ENCODE measurements at regions not wholly inside any gene's neighbourhood (a gene's known extent, or its start where the extent isn't known, plus 50 kb on each side); places are given as distances from the start of the nearest gene placed in this dataset.

DNA sequence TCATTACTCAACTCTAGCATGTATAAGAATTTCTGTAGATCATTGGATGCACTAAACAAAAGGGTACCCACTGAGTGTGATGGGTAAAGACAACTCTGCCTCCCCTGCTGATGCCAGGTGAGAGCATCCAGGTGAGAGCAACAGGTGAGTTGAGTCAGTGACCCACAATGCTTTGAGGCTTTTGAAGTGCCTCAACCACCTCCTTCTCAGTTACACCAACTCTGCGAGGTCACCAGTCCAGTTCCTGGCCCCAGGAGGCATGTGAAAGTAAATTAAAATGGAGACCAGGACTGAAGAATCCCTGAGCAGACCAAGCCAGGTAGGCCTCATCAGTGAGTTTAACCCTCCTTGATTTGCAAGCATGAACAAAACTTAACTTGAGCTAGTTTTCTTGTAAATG, 505.8 kb downstream of the EBF1 start:
- Histone ChIP-seq H3K18ac (ENCODE audit: low read depth in 1 of 2, low read length in 2 of 2) (no peak overlapping the region), H2BK120ac (ENCODE audit: low read depth, low read length) (no peak overlapping the region), H2BK15ac (ENCODE audit: low read depth, poor library complexity, severe bottlenecking) (no peak overlapping the region), H3K27me3 (ENCODE audit: control insufficient read depth in 1 of 2, insufficient read depth in 1 of 2, low read length in 2 of 2) (no peaks in the 10 kb centered on the region), H3K4me3 (ENCODE audit: insufficient read depth in 1 of 2, low read depth in 1 of 2, low read length in 2 of 2) (no peak overlapping the region), H3K27ac (ENCODE audit: low read length, poor library complexity, severe bottlenecking) (no peak overlapping the region), H2AFZ (ENCODE audit: low read depth, low read length) (no peak overlapping the region), H3K79me1 (replicated peaks; ENCODE audit: low read length, poor library complexity, severe bottlenecking) (no peaks in the 10 kb centered on the region), H4K8ac (ENCODE audit: low read length) (no peak overlapping the region), H2AK5ac (ENCODE audit: low read length, severe bottlenecking) (no peak overlapping the region), H2BK5ac (ENCODE audit: low read depth, low read length, poor library complexity, severe bottlenecking) (no peak overlapping the region), H3K36me3 (ENCODE audit: control insufficient read depth in 1 of 2, insufficient read depth in 2 of 2, low read depth in 1 of 2, low read length in 2 of 2) (no peaks in the 10 kb centered on the region), H4K91ac (ENCODE audit: low read length) (no peak overlapping the region), H3K4me2 (ENCODE audit: low read length, poor library complexity, severe bottlenecking) (no peak overlapping the region), H2BK12ac (ENCODE audit: low read length in 2 of 2) (no peak overlapping the region), H3K14ac (ENCODE audit: low read length in 2 of 2) (no peak overlapping the region), H3K9me3 (ENCODE audit: control insufficient read depth, low read length) (no peaks in the 10 kb centered on the region), H3K23ac (ENCODE audit: low read length in 2 of 2) (no peak overlapping the region), H3K4me1 (ENCODE audit: control insufficient read depth, insufficient read depth, low read depth, low read length) (peaks cover 2% of the 10 kb centered on the region), H3K4ac (ENCODE audit: low read depth in 1 of 2, low read length in 2 of 2) (no peak overlapping the region), H3K9ac (ENCODE audit: low read length) (no peak overlapping the region)
- WGBS: 78% methylated on average over 1 of the region's 1 CpG
- no peak for DNase-seq

DNA sequence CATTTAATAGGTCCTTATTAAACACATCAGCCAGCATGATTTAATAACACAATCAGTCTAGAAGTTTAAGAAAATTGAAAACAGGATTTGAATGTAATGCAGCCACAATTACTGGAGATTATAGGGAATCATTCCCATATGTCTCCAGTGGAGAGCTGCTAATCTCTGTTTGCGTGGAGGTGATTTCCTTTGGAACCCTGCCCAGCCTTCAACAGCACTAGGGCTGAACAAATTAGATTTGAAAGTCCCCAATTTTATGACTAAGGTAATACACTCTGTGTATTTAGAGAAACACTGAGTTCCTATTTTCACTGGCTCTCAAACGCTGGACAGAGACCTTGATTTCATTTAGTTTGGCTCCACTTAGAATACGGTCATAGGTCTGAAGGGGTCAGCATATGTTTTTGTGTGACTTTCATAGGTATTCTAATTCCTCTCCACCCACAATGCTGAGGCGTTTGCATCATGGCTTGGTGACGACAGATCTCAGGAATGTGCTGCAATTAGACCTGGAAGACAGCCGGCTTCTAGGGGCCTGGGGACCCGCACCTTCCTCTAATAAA, 508.3 kb downstream of the EBF1 start:
- no peak overlapping the region for H4K91ac ChIP-seq (ENCODE audit: low read length)
- H3K9ac ChIP-seq (ENCODE audit: low read length): no peak overlapping the region
- H3K14ac ChIP-seq (ENCODE audit: low read length in 2 of 2): no peak overlapping the region
- H2BK5ac ChIP-seq (ENCODE audit: low read depth, low read length, poor library complexity, severe bottlenecking): no peak overlapping the region
- H2AK5ac ChIP-seq (ENCODE audit: low read length, severe bottlenecking): no peak overlapping the region
- H3K4me3 ChIP-seq (ENCODE audit: insufficient read depth in 1 of 2, low read depth in 1 of 2, low read length in 2 of 2): no peak overlapping the region
- WGBS: under 1% methylated on average over 4 of the region's 7 CpGs
- H2BK12ac ChIP-seq (ENCODE audit: low read length in 2 of 2): no peak overlapping the region
- no peak overlapping the region for H3K4ac ChIP-seq (ENCODE audit: low read depth in 1 of 2, low read length in 2 of 2)
- no peak overlapping the region for H3K27ac ChIP-seq (ENCODE audit: low read length, poor library complexity, severe bottlenecking)
- H2BK120ac ChIP-seq (ENCODE audit: low read depth, low read length): no peak overlapping the region
- H3K36me3 ChIP-seq (ENCODE audit: control insufficient read depth in 1 of 2, insufficient read depth in 2 of 2, low read depth in 1 of 2, low read length in 2 of 2): no peaks in the 10 kb centered on the region
- no peak overlapping the region for H2AFZ ChIP-seq (ENCODE audit: low read depth, low read length)
- no peak overlapping the region for H3K18ac ChIP-seq (ENCODE audit: low read depth in 1 of 2, low read length in 2 of 2)
- peak; percentile 3 for DNase-seq
- H3K4me1 ChIP-seq (ENCODE audit: control insufficient read depth, insufficient read depth, low read depth, low read length): peaks cover 2% of the 10 kb centered on the region
- no peak overlapping the region for H4K8ac ChIP-seq (ENCODE audit: low read length)
- H3K23ac ChIP-seq (ENCODE audit: low read length in 2 of 2): no peak overlapping the region
- H2BK15ac ChIP-seq (ENCODE audit: low read depth, poor library complexity, severe bottlenecking): no peak overlapping the region
- no peak overlapping the region for H3K4me2 ChIP-seq (ENCODE audit: low read length, poor library complexity, severe bottlenecking)
- H3K79me1 ChIP-seq (replicated peaks; ENCODE audit: low read length, poor library complexity, severe bottlenecking): no peaks in the 10 kb centered on the region
- no peaks in the 10 kb centered on the region for H3K27me3 ChIP-seq (ENCODE audit: control insufficient read depth in 1 of 2, insufficient read depth in 1 of 2, low read length in 2 of 2)
- H3K9me3 ChIP-seq (ENCODE audit: control insufficient read depth, low read length): no peaks in the 10 kb centered on the region

DNA sequence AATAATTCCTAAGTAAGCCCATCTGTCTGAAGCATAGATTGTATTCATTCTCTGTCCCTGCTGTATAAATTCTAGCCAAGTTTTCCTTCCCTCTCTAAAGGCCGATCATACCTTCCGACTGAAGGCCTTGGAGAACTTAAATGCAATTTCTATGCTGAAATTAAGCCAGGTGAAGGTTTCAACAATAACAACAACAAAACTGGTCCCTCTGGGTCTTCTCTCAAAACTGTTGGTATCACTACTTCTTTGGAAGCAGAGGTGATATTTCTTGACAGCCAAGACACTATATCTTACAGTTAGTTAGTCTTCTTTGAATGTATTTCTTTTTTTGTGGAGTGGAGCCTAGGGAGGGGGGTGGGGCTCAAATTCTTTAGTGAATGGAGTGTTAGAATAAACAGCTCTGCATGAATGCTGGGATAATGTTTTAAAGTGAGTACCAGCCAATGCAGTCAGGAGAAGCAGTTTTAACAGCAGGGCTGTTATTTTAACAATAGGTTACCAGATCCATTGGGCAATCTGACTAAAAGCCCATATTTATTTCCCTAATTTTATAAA, 508.9 kb downstream of the EBF1 start:
- H3K79me1 ChIP-seq (replicated peaks; ENCODE audit: low read length, poor library complexity, severe bottlenecking): no peaks in the 10 kb centered on the region
- H2BK15ac ChIP-seq (ENCODE audit: low read depth, poor library complexity, severe bottlenecking): no peak overlapping the region
- no peak overlapping the region for H2BK120ac ChIP-seq (ENCODE audit: low read depth, low read length)
- no peak overlapping the region for H3K23ac ChIP-seq (ENCODE audit: low read length in 2 of 2)
- no peak overlapping the region for H3K4ac ChIP-seq (ENCODE audit: low read depth in 1 of 2, low read length in 2 of 2)
- no peak overlapping the region for H3K18ac ChIP-seq (ENCODE audit: low read depth in 1 of 2, low read length in 2 of 2)
- H3K4me1 ChIP-seq (ENCODE audit: control insufficient read depth, insufficient read depth, low read depth, low read length): peaks cover 2% of the 10 kb centered on the region
- no peak overlapping the region for H4K8ac ChIP-seq (ENCODE audit: low read length)
- no peak overlapping the region for H2AFZ ChIP-seq (ENCODE audit: low read depth, low read length)
- no peaks in the 10 kb centered on the region for H3K27me3 ChIP-seq (ENCODE audit: control insufficient read depth in 1 of 2, insufficient read depth in 1 of 2, low read length in 2 of 2)
- no peak overlapping the region for H3K27ac ChIP-seq (ENCODE audit: low read length, poor library complexity, severe bottlenecking)
- no peak overlapping the region for H4K91ac ChIP-seq (ENCODE audit: low read length)
- no peak overlapping the region for H3K14ac ChIP-seq (ENCODE audit: low read length in 2 of 2)
- no peak overlapping the region for H3K9ac ChIP-seq (ENCODE audit: low read length)
- no peak overlapping the region for H3K4me2 ChIP-seq (ENCODE audit: low read length, poor library complexity, severe bottlenecking)
- no peaks in the 10 kb centered on the region for H3K36me3 ChIP-seq (ENCODE audit: control insufficient read depth in 1 of 2, insufficient read depth in 2 of 2, low read depth in 1 of 2, low read length in 2 of 2)
- no peak overlapping the region for H3K4me3 ChIP-seq (ENCODE audit: insufficient read depth in 1 of 2, low read depth in 1 of 2, low read length in 2 of 2)
- no peak overlapping the region for H2BK12ac ChIP-seq (ENCODE audit: low read length in 2 of 2)
- peaks cover 1% of the 10 kb centered on the region for H3K9me3 ChIP-seq (ENCODE audit: control insufficient read depth, low read length)
- H2BK5ac ChIP-seq (ENCODE audit: low read depth, low read length, poor library complexity, severe bottlenecking): no peak overlapping the region
- DNase-seq: no peak
- H2AK5ac ChIP-seq (ENCODE audit: low read length, severe bottlenecking): no peak overlapping the region
- 92% methylated on average over 2 of the region's 2 CpGs for WGBS

DNA sequence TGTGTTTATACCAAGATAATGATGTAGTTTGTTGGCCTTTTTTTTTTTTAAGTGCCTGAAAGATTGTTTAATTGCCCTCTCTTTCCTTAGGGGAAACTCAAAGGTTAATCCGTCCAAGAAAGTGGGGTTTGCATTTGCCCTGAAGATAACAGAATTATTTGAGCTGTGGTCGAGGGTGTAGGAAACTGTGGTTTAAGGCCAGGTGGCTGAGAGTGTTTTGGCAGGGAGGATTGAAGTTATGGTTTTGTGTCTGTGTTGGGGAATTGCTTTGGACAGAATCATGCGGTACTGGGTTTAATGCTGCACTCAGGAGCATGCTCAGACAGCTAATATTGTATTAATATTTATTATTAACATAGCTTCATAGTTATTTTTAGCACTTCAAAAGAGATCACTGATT, 509.8 kb downstream of the EBF1 start:
- no peaks in the 10 kb centered on the region for H3K27me3 ChIP-seq (ENCODE audit: control insufficient read depth in 1 of 2, insufficient read depth in 1 of 2, low read length in 2 of 2)
- no peak overlapping the region for H4K91ac ChIP-seq (ENCODE audit: low read length)
- H3K27ac ChIP-seq (ENCODE audit: low read length, poor library complexity, severe bottlenecking): no peak overlapping the region
- no peak overlapping the region for H3K4me3 ChIP-seq (ENCODE audit: insufficient read depth in 1 of 2, low read depth in 1 of 2, low read length in 2 of 2)
- H3K4me2 ChIP-seq (ENCODE audit: low read length, poor library complexity, severe bottlenecking): no peak overlapping the region
- H2BK12ac ChIP-seq (ENCODE audit: low read length in 2 of 2): no peak overlapping the region
- no peaks in the 10 kb centered on the region for H3K36me3 ChIP-seq (ENCODE audit: control insufficient read depth in 1 of 2, insufficient read depth in 2 of 2, low read depth in 1 of 2, low read length in 2 of 2)
- 66% methylated on average over 2 of the region's 3 CpGs for WGBS
- no peak overlapping the region for H3K18ac ChIP-seq (ENCODE audit: low read depth in 1 of 2, low read length in 2 of 2)
- no peaks in the 10 kb centered on the region for H3K79me1 ChIP-seq (replicated peaks; ENCODE audit: low read length, poor library complexity, severe bottlenecking)
- H3K23ac ChIP-seq (ENCODE audit: low read length in 2 of 2): no peak overlapping the region
- no peak overlapping the region for H2AFZ ChIP-seq (ENCODE audit: low read depth, low read length)
- H3K9ac ChIP-seq (ENCODE audit: low read length): no peak overlapping the region
- H2BK5ac ChIP-seq (ENCODE audit: low read depth, low read length, poor library complexity, severe bottlenecking): no peak overlapping the region
- peaks cover 10% of the 10 kb centered on the region for H3K9me3 ChIP-seq (ENCODE audit: control insufficient read depth, low read length)
- no peak overlapping the region for H2AK5ac ChIP-seq (ENCODE audit: low read length, severe bottlenecking)
- no peak overlapping the region for H3K14ac ChIP-seq (ENCODE audit: low read length in 2 of 2)
- no peak for DNase-seq
- H3K4ac ChIP-seq (ENCODE audit: low read depth in 1 of 2, low read length in 2 of 2): no peak overlapping the region
- H4K8ac ChIP-seq (ENCODE audit: low read length): no peak overlapping the region
- no peak overlapping the region for H2BK15ac ChIP-seq (ENCODE audit: low read depth, poor library complexity, severe bottlenecking)
- H2BK120ac ChIP-seq (ENCODE audit: low read depth, low read length): no peak overlapping the region
- H3K4me1 ChIP-seq (ENCODE audit: control insufficient read depth, insufficient read depth, low read depth, low read length): peaks cover 2% of the 10 kb centered on the region

Data from mesenchymal stem cell (in vitro differentiated cells and primary cell).